CD4-positive, alpha-beta T cell (primary cell): ENCODE measurements at regions not wholly inside any gene's neighbourhood (a gene's known extent, or its start where the extent isn't known, plus 50 kb on each side); places are given as distances from the start of the nearest gene placed in this dataset.
"Not testable (repeated sequence)": the region's sequence is repeated elsewhere in the genome, so short reads cannot be mapped to it uniquely, and the experiment has no call there.

Source experiments
- ATAC-seq: fragments of 200-7000 bp; cut with Tn5 transposase; one replicate; pipeline ENCODE4 v1.10.0; 2022; ENCODE audit warnings: mild to moderate bottlenecking; ENCODE audit not compliant: poor library complexity
- CTCF ChIA-PET: fragments of 350-600 bp; sonication (Branson Sonifier 250); formaldehyde crosslinking; loops from one replicate; lab custom pipeline; 2021; ENCODE audit warnings: antibody characterized with exemption, inconsistent platforms; lab: Charles Lee
- POLR2A ChIA-PET: fragments of 350-600 bp; sonication (Branson Sonifier 250); formaldehyde crosslinking; loops from one replicate; lab custom pipeline; 2021; ENCODE audit warnings: antibody characterized with exemption, inconsistent platforms; lab: Charles Lee
- DNase-seq, 14 experiments: peaks; one replicate each; pipeline ENCODE4 v3.0.0-alpha.2; 2013 to 2020; ENCODE audit warnings: mixed read lengths in 2 of 14
- H3K27ac ChIP-seq, 2 donors: one replicate each; pipeline versions ENCODE4 v1.5.1 to v1.7.0; 2013; ENCODE audit warnings: low read length in 2 of 2, low read depth in 1 of 2, mild to moderate bottlenecking in 1 of 2
- H3K27me3 ChIP-seq, 2 experiments: 1 replicate in 1 of 2; 2 replicates in 1 of 2; pipeline versions ENCODE4 v1.6.1 to v1.7.0; 2013; ENCODE audit warnings: low read length in 2 of 2, control low read depth in 1 of 2, mild to moderate bottlenecking in 1 of 2, moderate library complexity in 1 of 2; ENCODE audit not compliant: insufficient read depth in 2 of 2, control insufficient read depth in 1 of 2
- H3K36me3 ChIP-seq: one replicate; pipeline ENCODE4 v1.6.1; 2013; ENCODE audit warnings: low read length, control low read depth; ENCODE audit not compliant: insufficient read depth
- H3K4me1 ChIP-seq: one replicate; pipeline ENCODE4 v1.6.1; 2013; ENCODE audit warnings: low read length, control low read depth; ENCODE audit not compliant: insufficient read depth
- H3K4me3 ChIP-seq: one replicate; pipeline ENCODE4 v1.5.1; 2013; ENCODE audit warnings: mild to moderate bottlenecking, low read length, moderate library complexity
- H3K9me3 ChIP-seq, 2 experiments: 1 replicate in 1 of 2; 2 replicates in 1 of 2; pipeline versions ENCODE4 v1.6.1 to v1.7.0; 2013; ENCODE audit warnings: low read length in 2 of 2, mild to moderate bottlenecking in 2 of 2, control low read depth in 1 of 2, moderate library complexity in 1 of 2; ENCODE audit not compliant: control insufficient read depth in 1 of 2, insufficient read depth in 1 of 2
- H3K27ac Mint-ChIP-seq: one replicate; pipeline ENCODE4 v1.8.0; 2020; ENCODE audit warnings: mixed read lengths
- H3K27me3 Mint-ChIP-seq: one replicate; pipeline ENCODE4 v1.8.0; 2021; ENCODE audit warnings: mixed read lengths
- H3K36me3 Mint-ChIP-seq: one replicate; pipeline ENCODE4 v1.8.0; 2021; ENCODE audit warnings: low read depth, mixed read lengths
- H3K4me1 Mint-ChIP-seq: one replicate; pipeline ENCODE4 v1.8.0; 2021; ENCODE audit warnings: low read depth, mixed read lengths
- H3K4me3 Mint-ChIP-seq: one replicate; pipeline ENCODE4 v1.8.0; 2020; ENCODE audit warnings: mild to moderate bottlenecking, mixed read lengths
- H3K9me3 Mint-ChIP-seq: one replicate; pipeline ENCODE4 v1.8.0; 2020; ENCODE audit warnings: mixed read lengths
- intact Hi-C, 2 experiments: fragments of 100-400 bp; cut with DNase I in 1 of 2; cut with micrococcal nuclease in 1 of 2; formaldehyde crosslinking; loops; one replicate each; pipeline versions ENCODE4 v1.15.1 to v1.9.0; 2023 to 2025; cut with DNase I, micrococcal nuclease
- TF ChIP-seq, protein P1 (sequence below): fragments of 200-600 bp; IDR thresholded peaks from one replicate; pipeline ENCODE4 v1.8.0; 2022; ENCODE audit warnings: antibody characterized with exemption, mild to moderate bottlenecking

DNA sequence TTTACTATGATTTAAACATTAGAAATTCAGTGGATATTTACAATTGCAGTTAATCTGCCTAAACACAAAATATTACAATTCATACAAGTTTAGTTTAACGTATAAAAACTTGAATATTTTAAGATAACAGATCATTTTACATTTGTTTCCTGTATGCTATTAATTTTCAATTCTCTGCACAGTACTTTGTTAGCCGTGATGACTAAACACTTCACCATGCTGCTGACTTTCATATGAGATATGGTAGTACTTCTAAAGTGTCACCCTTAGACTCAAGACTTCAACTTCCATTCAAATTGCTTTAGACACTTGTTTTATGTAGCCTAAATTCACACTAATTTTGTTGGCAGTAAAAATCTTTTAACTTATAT lies 1646.4 kb upstream of the ADGRL3 start:
- H3K9me3 Mint-ChIP-seq = peaks cover 2% of the 10 kb centered on the region
- no peaks in the 10 kb centered on the region for H3K27me3 Mint-ChIP-seq
- no peak overlapping the region for H3K27ac ChIP-seq
- no peak overlapping the region for H3K4me3 Mint-ChIP-seq
- intact Hi-C loops = no loop called here
- H3K27me3 ChIP-seq = no peaks in the 10 kb centered on the region
- H3K36me3 Mint-ChIP-seq = no peaks in the 10 kb centered on the region
- no peaks in the 10 kb centered on the region for H3K4me1 ChIP-seq
- no peaks in the 10 kb centered on the region for H3K36me3 ChIP-seq
- TF ChIP-seq, protein P1, sequence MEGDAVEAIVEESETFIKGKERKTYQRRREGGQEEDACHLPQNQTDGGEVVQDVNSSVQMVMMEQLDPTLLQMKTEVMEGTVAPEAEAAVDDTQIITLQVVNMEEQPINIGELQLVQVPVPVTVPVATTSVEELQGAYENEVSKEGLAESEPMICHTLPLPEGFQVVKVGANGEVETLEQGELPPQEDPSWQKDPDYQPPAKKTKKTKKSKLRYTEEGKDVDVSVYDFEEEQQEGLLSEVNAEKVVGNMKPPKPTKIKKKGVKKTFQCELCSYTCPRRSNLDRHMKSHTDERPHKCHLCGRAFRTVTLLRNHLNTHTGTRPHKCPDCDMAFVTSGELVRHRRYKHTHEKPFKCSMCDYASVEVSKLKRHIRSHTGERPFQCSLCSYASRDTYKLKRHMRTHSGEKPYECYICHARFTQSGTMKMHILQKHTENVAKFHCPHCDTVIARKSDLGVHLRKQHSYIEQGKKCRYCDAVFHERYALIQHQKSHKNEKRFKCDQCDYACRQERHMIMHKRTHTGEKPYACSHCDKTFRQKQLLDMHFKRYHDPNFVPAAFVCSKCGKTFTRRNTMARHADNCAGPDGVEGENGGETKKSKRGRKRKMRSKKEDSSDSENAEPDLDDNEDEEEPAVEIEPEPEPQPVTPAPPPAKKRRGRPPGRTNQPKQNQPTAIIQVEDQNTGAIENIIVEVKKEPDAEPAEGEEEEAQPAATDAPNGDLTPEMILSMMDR = no peak
- H3K4me3 ChIP-seq = no peak overlapping the region
- peaks cover 12% of the 10 kb centered on the region for H3K4me1 Mint-ChIP-seq
- ChIA-PET CTCF (no interaction called here), POLR2A (no interaction called here)
- no peaks in the 10 kb centered on the region for H3K9me3 ChIP-seq
- ATAC-seq (no peak), DNase-seq (no peak)
- no peak overlapping the region for H3K27ac Mint-ChIP-seq

DNA sequence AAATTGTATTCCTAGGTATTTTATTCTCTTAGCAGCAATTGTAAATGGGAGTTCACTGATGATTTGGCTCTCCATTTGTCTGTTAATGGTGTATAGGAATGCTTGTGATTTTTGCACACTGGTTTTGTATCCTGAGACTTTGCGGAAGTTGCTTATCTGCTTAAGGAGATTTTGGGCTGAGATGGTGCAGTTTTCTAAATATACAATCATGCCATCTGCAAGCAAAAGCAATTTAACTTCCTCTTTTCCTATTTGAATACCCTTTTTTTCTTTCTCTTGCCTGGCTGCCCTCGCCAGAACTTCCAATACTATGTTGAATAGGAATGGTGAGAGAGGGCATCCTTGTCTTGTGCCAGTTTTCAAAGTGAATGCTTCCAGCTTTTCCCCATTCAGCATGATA lies 1643.9 kb upstream of the ADGRL3 start:
- H3K36me3 ChIP-seq, CTCF ChIA-PET, H3K27me3 Mint-ChIP-seq, H3K36me3 Mint-ChIP-seq, POLR2A ChIA-PET, H3K4me3 Mint-ChIP-seq, H3K4me3 ChIP-seq, H3K27ac Mint-ChIP-seq, H3K4me1 ChIP-seq, ATAC-seq, DNase-seq, intact Hi-C loops, H3K27ac ChIP-seq, H3K9me3 Mint-ChIP-seq, H3K27me3 ChIP-seq: not testable (repeated sequence)
- H3K4me1 Mint-ChIP-seq = peaks cover 12% of the 10 kb centered on the region
- peaks cover 0 to 12% of the 10 kb centered on the region in 2 experiments for H3K9me3 ChIP-seq

DNA sequence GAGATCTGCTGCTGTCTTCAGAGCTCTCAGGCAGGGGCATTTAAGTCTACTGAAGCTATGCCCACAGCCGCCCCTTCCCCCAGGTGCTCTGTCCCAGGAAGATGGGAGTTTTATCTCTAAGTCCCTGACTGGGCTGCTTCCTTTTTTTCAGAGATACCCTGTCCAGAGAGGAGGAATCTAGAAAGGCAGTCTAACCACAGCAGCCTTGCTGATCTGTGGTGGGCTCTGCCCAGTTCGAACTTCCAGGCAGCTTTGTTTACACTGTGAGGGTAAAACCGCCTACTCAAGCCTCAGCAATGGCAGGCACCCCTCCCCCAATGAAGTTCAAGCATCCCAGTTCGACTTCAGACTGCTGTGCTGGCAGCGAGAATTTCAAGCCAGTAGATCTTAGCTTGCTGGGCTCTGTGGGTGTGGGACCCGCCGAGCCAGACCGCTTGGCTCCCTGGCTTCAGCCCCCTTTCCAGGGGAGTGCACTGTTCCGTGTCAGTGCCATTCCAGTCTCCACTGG lies 1639.9 kb upstream of the ADGRL3 start:
- H3K4me3 Mint-ChIP-seq, CTCF ChIA-PET, POLR2A ChIA-PET, H3K4me3 ChIP-seq, H3K27me3 ChIP-seq, H3K36me3 Mint-ChIP-seq, H3K27ac Mint-ChIP-seq, H3K4me1 ChIP-seq, ATAC-seq, H3K27ac ChIP-seq, H3K4me1 Mint-ChIP-seq, H3K9me3 Mint-ChIP-seq, intact Hi-C loops, DNase-seq, H3K36me3 ChIP-seq, H3K27me3 Mint-ChIP-seq: not testable (repeated sequence)
- H3K9me3 ChIP-seq = peaks cover 0 to 16% of the 10 kb centered on the region in 2 experiments

DNA sequence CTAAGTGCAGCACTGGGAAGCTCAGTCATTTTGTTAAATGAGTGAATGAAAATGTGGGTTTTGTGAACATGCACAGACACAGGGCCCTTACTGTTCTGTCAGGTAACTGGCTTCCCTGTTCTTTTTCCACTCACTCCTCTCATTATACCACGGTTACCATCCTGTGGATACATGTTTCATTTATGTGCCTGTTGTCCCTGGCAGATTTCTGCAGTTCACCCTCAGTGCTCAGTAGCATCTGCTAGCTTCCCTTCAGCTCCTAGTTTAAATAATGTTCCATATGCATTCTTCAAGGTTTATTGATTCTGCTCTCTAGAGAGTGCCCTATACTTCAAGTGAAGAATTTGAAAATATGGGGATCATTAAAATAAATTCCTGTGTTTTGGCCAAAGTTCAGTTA lies 1634.3 kb upstream of the ADGRL3 start:
- H3K27ac ChIP-seq = no peak overlapping the region
- ChIA-PET POLR2A (no interaction called here), CTCF (no interaction called here)
- intact Hi-C loops = no loop called here
- H3K4me3 ChIP-seq = no peak overlapping the region
- no peaks in the 10 kb centered on the region for H3K36me3 Mint-ChIP-seq
- DNase-seq (no peak), ATAC-seq (no peak)
- no peak overlapping the region for H3K4me3 Mint-ChIP-seq
- no peaks in the 10 kb centered on the region for H3K27me3 Mint-ChIP-seq
- no peaks in the 10 kb centered on the region for H3K27me3 ChIP-seq
- TF ChIP-seq, protein P1 = no peak
- H3K4me1 Mint-ChIP-seq = no peaks in the 10 kb centered on the region
- H3K36me3 ChIP-seq = no peaks in the 10 kb centered on the region
- peaks cover 0 to 4% of the 10 kb centered on the region in 2 experiments for H3K9me3 ChIP-seq
- H3K27ac Mint-ChIP-seq = no peak overlapping the region
- H3K4me1 ChIP-seq = no peaks in the 10 kb centered on the region
- H3K9me3 Mint-ChIP-seq = peaks cover 2% of the 10 kb centered on the region
